GM18909 (cell line): ENCODE measurements at regions not wholly inside any gene's neighbourhood (a gene's known extent, or its start where the extent isn't known, plus 50 kb on each side); places are given as distances from the start of the nearest gene placed in this dataset.
"Not testable (repeated sequence)": the region's sequence is repeated elsewhere in the genome, so short reads cannot be mapped to it uniquely, and the experiment has no call there.

Source experiments
- ATAC-seq: cut with Tn5 transposase; IDR thresholded peaks from one replicate; pipeline ENCODE4 v1.9.1; 2021; ENCODE audit warnings: mild to moderate bottlenecking; ENCODE audit not compliant: unreplicated experiment, poor library complexity

GRCh38 chr6:90463359-90463758 is 123.5 kb downstream of the MAP3K7 start:
- ATAC-seq: no peak

- ATAC-seq: no peak
Observed at GRCh38 chr6:90462102-90462501, 124.8 kb downstream of the MAP3K7 start.

GRCh38 chr6:90461383-90461782 is 125.5 kb downstream of the MAP3K7 start:
- no peak for ATAC-seq

- ATAC-seq: no peak
Observed at GRCh38 chr6:90460051-90460450, 126.8 kb downstream of the MAP3K7 start.

GRCh38 chr6:90459225-90459758 is 127.6 kb downstream of the MAP3K7 start:
- ATAC-seq: no peak

- no peak for ATAC-seq
Observed at GRCh38 chr6:90458353-90459224, 128.3 kb downstream of the MAP3K7 start.

- ATAC-seq: no peak
Observed at GRCh38 chr6:90457867-90458259, 129.0 kb downstream of the MAP3K7 start.

GRCh38 chr6:90456997-90457866 is 129.6 kb downstream of the MAP3K7 start:
- not testable (repeated sequence) for ATAC-seq

- ATAC-seq: no peak
Observed at GRCh38 chr6:90456001-90456400, 130.9 kb downstream of the MAP3K7 start.

- no peak for ATAC-seq
Observed at GRCh38 chr6:90454836-90455427, 131.9 kb downstream of the MAP3K7 start.

GRCh38 chr6:90450268-90450953 is 136.5 kb downstream of the MAP3K7 start:
- ATAC-seq: no peak

- ATAC-seq: no peak
Observed at GRCh38 chr6:90449311-90449710, 137.6 kb downstream of the MAP3K7 start.

- no peak for ATAC-seq
Observed at GRCh38 chr6:90448836-90449235, 138.0 kb downstream of the MAP3K7 start.

GRCh38 chr6:90446164-90446563 is 140.7 kb downstream of the MAP3K7 start:
- ATAC-seq: no peak

- no peak for ATAC-seq
Observed at GRCh38 chr6:90445533-90446108, 141.3 kb downstream of the MAP3K7 start.

GRCh38 chr6:90444160-90444714 is 142.6 kb downstream of the MAP3K7 start:
- no peak for ATAC-seq

GRCh38 chr6:90442366-90442765 is 144.5 kb downstream of the MAP3K7 start:
- ATAC-seq: no peak

- ATAC-seq: no peak
Observed at GRCh38 chr6:90440586-90441283, 144.1 kb upstream of the BACH2 start.

- ATAC-seq: no peak
Observed at GRCh38 chr6:90439586-90439985, 142.9 kb upstream of the BACH2 start.
